A673 (cell line): ENCODE measurements at regions not wholly inside any gene's neighbourhood (a gene's known extent, or its start where the extent isn't known, plus 50 kb on each side); places are given as distances from the start of the nearest gene placed in this dataset.

ENCODE experiments used
- EZH2 ChIP-seq: fragments of 200-600 bp; sonication (generic); IDR thresholded peaks from 2 replicates; pipeline ENCODE4 v1.6.1; 2017; ENCODE audit warnings: borderline replicate concordance, low read depth, mild to moderate bottlenecking, mixed read lengths, antibody characterized with exemption, low read length; ENCODE audit not compliant: poor library complexity, severe bottlenecking
- TF ChIP-seq, protein P1 (sequence below): fragments of 300-800, 200-600 bp; sonication (generic); conservative IDR thresholded peaks from 2 replicates; pipeline ENCODE4 v1.5.1; 2017; ENCODE audit warnings: low read depth, mild to moderate bottlenecking, antibody characterized with exemption, low read length, moderate library complexity, mixed read lengths

GRCh38 chr3:26307192-26307591 is 315.4 kb upstream of the LRRC3B start:
- TF ChIP-seq, protein P1, sequence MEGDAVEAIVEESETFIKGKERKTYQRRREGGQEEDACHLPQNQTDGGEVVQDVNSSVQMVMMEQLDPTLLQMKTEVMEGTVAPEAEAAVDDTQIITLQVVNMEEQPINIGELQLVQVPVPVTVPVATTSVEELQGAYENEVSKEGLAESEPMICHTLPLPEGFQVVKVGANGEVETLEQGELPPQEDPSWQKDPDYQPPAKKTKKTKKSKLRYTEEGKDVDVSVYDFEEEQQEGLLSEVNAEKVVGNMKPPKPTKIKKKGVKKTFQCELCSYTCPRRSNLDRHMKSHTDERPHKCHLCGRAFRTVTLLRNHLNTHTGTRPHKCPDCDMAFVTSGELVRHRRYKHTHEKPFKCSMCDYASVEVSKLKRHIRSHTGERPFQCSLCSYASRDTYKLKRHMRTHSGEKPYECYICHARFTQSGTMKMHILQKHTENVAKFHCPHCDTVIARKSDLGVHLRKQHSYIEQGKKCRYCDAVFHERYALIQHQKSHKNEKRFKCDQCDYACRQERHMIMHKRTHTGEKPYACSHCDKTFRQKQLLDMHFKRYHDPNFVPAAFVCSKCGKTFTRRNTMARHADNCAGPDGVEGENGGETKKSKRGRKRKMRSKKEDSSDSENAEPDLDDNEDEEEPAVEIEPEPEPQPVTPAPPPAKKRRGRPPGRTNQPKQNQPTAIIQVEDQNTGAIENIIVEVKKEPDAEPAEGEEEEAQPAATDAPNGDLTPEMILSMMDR, result no peak
- no peak for TF ChIP-seq EZH2
